IPS-18a (cell line): ENCODE measurements at regions not wholly inside any gene's neighbourhood (a gene's known extent, or its start where the extent isn't known, plus 50 kb on each side); places are given as distances from the start of the nearest gene placed in this dataset.

Experiments used
- H3K27ac ChIP-seq: one replicate; pipeline ENCODE4 v1.5.1; 2013; ENCODE audit warnings: low read length
- H3K27me3 ChIP-seq: one replicate; pipeline ENCODE4 v1.6.1; 2013; ENCODE audit warnings: mild to moderate bottlenecking, low read length; ENCODE audit not compliant: control insufficient read depth, insufficient read depth
- H3K36me3 ChIP-seq: one replicate; pipeline ENCODE4 v1.6.1; 2013; ENCODE audit warnings: low read depth, low read length; ENCODE audit not compliant: control insufficient read depth
- H3K4me1 ChIP-seq: one replicate; pipeline ENCODE4 v1.6.1; 2013; ENCODE audit warnings: low read depth, low read length; ENCODE audit not compliant: control insufficient read depth
- H3K4me3 ChIP-seq: one replicate; pipeline ENCODE4 v1.5.1; 2013; ENCODE audit warnings: low read length
- H3K9ac ChIP-seq: one replicate; pipeline ENCODE4 v1.6.1; 2013; ENCODE audit warnings: mild to moderate bottlenecking, low read length, moderate library complexity
- H3K9me3 ChIP-seq: one replicate; pipeline ENCODE4 v1.6.1; 2013; ENCODE audit warnings: low read depth, low read length; ENCODE audit not compliant: control insufficient read depth

- Histone ChIP-seq H3K4me1 (no peaks in the 10 kb centered on the region), H3K36me3 (no peaks in the 10 kb centered on the region), H3K27ac (no peak overlapping the region), H3K9me3 (no peaks in the 10 kb centered on the region), H3K9ac (no peak overlapping the region), H3K27me3 (no peaks in the 10 kb centered on the region), H3K4me3 (no peak overlapping the region)
These were observed 607.4 kb upstream of the JAG1 start for GRCh38 chr20:11281240-11281639.

GRCh38 chr20:11281768-11282167 lies 608.0 kb upstream of the JAG1 start:
- Histone ChIP-seq H3K4me1 (no peaks in the 10 kb centered on the region), H3K27me3 (no peaks in the 10 kb centered on the region), H3K36me3 (no peaks in the 10 kb centered on the region), H3K27ac (no peak overlapping the region), H3K4me3 (no peak overlapping the region), H3K9me3 (no peaks in the 10 kb centered on the region), H3K9ac (no peak overlapping the region)

- H3K4me1 ChIP-seq: no peaks in the 10 kb centered on the region
- H3K27me3 ChIP-seq: no peaks in the 10 kb centered on the region
- H3K9me3 ChIP-seq: no peaks in the 10 kb centered on the region
- no peak overlapping the region for H3K9ac ChIP-seq
- H3K27ac ChIP-seq: no peak overlapping the region
- no peak overlapping the region for H3K4me3 ChIP-seq
- no peaks in the 10 kb centered on the region for H3K36me3 ChIP-seq
These were observed 613.3 kb upstream of the JAG1 start for GRCh38 chr20:11287126-11287525.

GRCh38 chr20:11296221-11296620 lies 621.5 kb upstream of the BTBD3 start:
- peaks cover 5% of the 10 kb centered on the region for H3K4me1 ChIP-seq
- H3K27ac ChIP-seq: no peak overlapping the region
- H3K4me3 ChIP-seq: no peak overlapping the region
- H3K9ac ChIP-seq: no peak overlapping the region
- no peaks in the 10 kb centered on the region for H3K9me3 ChIP-seq
- H3K36me3 ChIP-seq: no peaks in the 10 kb centered on the region
- H3K27me3 ChIP-seq: no peaks in the 10 kb centered on the region

GRCh38 chr20:11296951-11297350 lies 620.7 kb upstream of the BTBD3 start:
- H3K27ac ChIP-seq: no peak overlapping the region
- no peaks in the 10 kb centered on the region for H3K27me3 ChIP-seq
- H3K4me3 ChIP-seq: no peak overlapping the region
- H3K36me3 ChIP-seq: no peaks in the 10 kb centered on the region
- H3K9ac ChIP-seq: no peak overlapping the region
- H3K4me1 ChIP-seq: peaks cover 5% of the 10 kb centered on the region
- H3K9me3 ChIP-seq: no peaks in the 10 kb centered on the region

GRCh38 chr20:11301699-11302098 lies 616.0 kb upstream of the BTBD3 start:
- H3K4me1 ChIP-seq: peaks cover 5% of the 10 kb centered on the region
- H3K9me3 ChIP-seq: no peaks in the 10 kb centered on the region
- no peak overlapping the region for H3K4me3 ChIP-seq
- H3K9ac ChIP-seq: no peak overlapping the region
- no peaks in the 10 kb centered on the region for H3K36me3 ChIP-seq
- H3K27me3 ChIP-seq: no peaks in the 10 kb centered on the region
- H3K27ac ChIP-seq: no peak overlapping the region

GRCh38 chr20:11302436-11302835 lies 615.3 kb upstream of the BTBD3 start:
- Histone ChIP-seq H3K27me3 (no peaks in the 10 kb centered on the region), H3K9me3 (no peaks in the 10 kb centered on the region), H3K4me1 (no peaks in the 10 kb centered on the region), H3K4me3 (no peak overlapping the region), H3K36me3 (no peaks in the 10 kb centered on the region), H3K9ac (no peak overlapping the region), H3K27ac (no peak overlapping the region)

GRCh38 chr20:11304795-11305194 lies 612.9 kb upstream of the BTBD3 start:
- Histone ChIP-seq H3K9me3 (no peaks in the 10 kb centered on the region), H3K36me3 (no peaks in the 10 kb centered on the region), H3K27me3 (no peaks in the 10 kb centered on the region), H3K9ac (no peak overlapping the region), H3K4me3 (no peak overlapping the region), H3K27ac (no peak overlapping the region), H3K4me1 (no peaks in the 10 kb centered on the region)

GRCh38 chr20:11305406-11305805 lies 612.3 kb upstream of the BTBD3 start:
- no peak overlapping the region for H3K27ac ChIP-seq
- no peaks in the 10 kb centered on the region for H3K9me3 ChIP-seq
- H3K9ac ChIP-seq: no peak overlapping the region
- no peaks in the 10 kb centered on the region for H3K27me3 ChIP-seq
- H3K4me3 ChIP-seq: no peak overlapping the region
- H3K36me3 ChIP-seq: no peaks in the 10 kb centered on the region
- no peaks in the 10 kb centered on the region for H3K4me1 ChIP-seq

GRCh38 chr20:11311659-11312224 lies 606.0 kb upstream of the BTBD3 start:
- Histone ChIP-seq H3K36me3 (no peaks in the 10 kb centered on the region), H3K9ac (no peak overlapping the region), H3K27me3 (no peaks in the 10 kb centered on the region), H3K9me3 (no peaks in the 10 kb centered on the region), H3K4me1 (no peaks in the 10 kb centered on the region), H3K27ac (no peak overlapping the region), H3K4me3 (no peak overlapping the region)

- no peak overlapping the region for H3K9ac ChIP-seq
- H3K9me3 ChIP-seq: no peaks in the 10 kb centered on the region
- H3K4me3 ChIP-seq: no peak overlapping the region
- no peaks in the 10 kb centered on the region for H3K36me3 ChIP-seq
- H3K4me1 ChIP-seq: no peaks in the 10 kb centered on the region
- H3K27me3 ChIP-seq: no peaks in the 10 kb centered on the region
- no peak overlapping the region for H3K27ac ChIP-seq
These were observed 602.2 kb upstream of the BTBD3 start for GRCh38 chr20:11315525-11315924.

- Histone ChIP-seq H3K9ac (no peak overlapping the region), H3K4me1 (no peaks in the 10 kb centered on the region), H3K27ac (no peak overlapping the region), H3K4me3 (no peak overlapping the region), H3K9me3 (no peaks in the 10 kb centered on the region), H3K36me3 (no peaks in the 10 kb centered on the region), H3K27me3 (no peaks in the 10 kb centered on the region)
These were observed 601.4 kb upstream of the BTBD3 start for GRCh38 chr20:11316244-11316643.
